Gastrocnemius medialis (tissue), 4 donors: ENCODE measurements at regions not wholly inside any gene's neighbourhood (a gene's known extent, or its start where the extent isn't known, plus 50 kb on each side); places are given as distances from the start of the nearest gene placed in this dataset.
A peak's percentile ranks its signal among the peaks of the same experiment; 100 is the strongest.

ENCODE experiments used
- ATAC-seq, 2 donors: fragments of 150-250 bp; one replicate each; pipeline ENCODE4 v1.9.1; 2016
- DNase-seq, 2 donors: peaks; one replicate each; pipeline ENCODE4 v3.0.0-alpha.2; 2019
- H3K27ac ChIP-seq, 4 donors: fragments of 200-600 bp; sonication (generic); 1 replicate in 1 of 4; 2 replicates in 3 of 4; pipeline ENCODE4 v1.5.1; 2016 to 2018; ENCODE audit warnings: mild to moderate bottlenecking in 2 of 4, moderate library complexity in 1 of 4
- H3K27me3 ChIP-seq, 3 donors: fragments of 200-600 bp; sonication (generic) in 2 of 3; 1 replicate in 1 of 3; 2 replicates in 2 of 3; pipeline versions ENCODE4 v1.5.1 to v1.6.0; 2016 to 2019; ENCODE audit warnings: mild to moderate bottlenecking in 1 of 3, moderate library complexity in 1 of 3
- H3K36me3 ChIP-seq, 2 donors: fragments of 200-600 bp; sonication (generic) in 1 of 2; one replicate each; pipeline ENCODE4 v1.5.1; 2017 to 2018
- H3K4me1 ChIP-seq, 2 donors: fragments of 200-600 bp; sonication (generic) in 1 of 2; one replicate each; pipeline ENCODE4 v1.5.1; 2016 to 2017; ENCODE audit warnings: mild to moderate bottlenecking in 2 of 2
- H3K4me3 ChIP-seq, 4 donors: fragments of 200-600 bp; sonication (generic) in 3 of 4; 1 replicate in 1 of 4; 2 replicates in 3 of 4; pipeline ENCODE4 v1.5.1; 2016 to 2019; ENCODE audit warnings: mild to moderate bottlenecking in 2 of 4
- H3K9me3 ChIP-seq, 3 donors: fragments of 200-600 bp; sonication (generic) in 2 of 3; 1 replicate in 1 of 3; 2 replicates in 2 of 3; pipeline ENCODE4 v1.5.1; 2016 to 2019
- CTCF ChIP-seq, 5 experiments: fragments of 450-650 bp in 3 of 5; fragments of 200-600 bp in 2 of 5; sonication (generic) in 2 of 5; IDR thresholded peaks in 4 of 5; conservative IDR thresholded peaks in 1 of 5; 1 replicate in 4 of 5; 2 replicates in 1 of 5; pipeline ENCODE4 v1.5.1; 2016 to 2019; ENCODE audit warnings: antibody characterized with exemption in 5 of 5, mild to moderate bottlenecking in 3 of 5, moderate library complexity in 3 of 5
- POLR2A ChIP-seq, 2 donors: fragments of 450-650 bp; IDR thresholded peaks; one replicate each; pipeline ENCODE4 v1.6.1; 2017; ENCODE audit warnings: antibody characterized with exemption in 2 of 2, mild to moderate bottlenecking in 2 of 2, moderate library complexity in 2 of 2
- in situ Hi-C, 4 donors: fragments of 200-750 bp; cut with MboI; loops; one replicate each; pipeline versions ENCODE4 v1.15.0 to v1.8.0; 2017; ENCODE audit warnings: low sequenced_read_pairs in 4 of 4
- intact Hi-C: fragments of 100-400 bp; cut with DNase I; formaldehyde crosslinking; loops from one replicate; pipeline ENCODE4 v1.15.1; 2023; ENCODE audit warnings: low total_unique reads

- Histone ChIP-seq H3K27ac (peak overlapping the region in 1 of 4 donors; percentile 85), H3K27me3 (no peaks in the 10 kb centered on the region), H3K36me3 (no peaks in the 10 kb centered on the region), H3K4me1 (no peaks in the 10 kb centered on the region), H3K4me3 (no peak overlapping the region), H3K9me3 (no peaks in the 10 kb centered on the region)
- in situ Hi-C loops: no loop called here
- ATAC-seq (no peak), DNase-seq (no peak)
- TF ChIP-seq CTCF (IDR thresholded peaks at IDR 0.05 in 4 of 5, conservative IDR thresholded peaks at IDR 0.05 in 1 of 5) (no peak), POLR2A (IDR thresholded peaks at IDR 0.05) (no peak)
- intact Hi-C loops: no loop called here
These were observed 220.3 kb upstream of the ATP10A start for GRCh38 chr15:26083457-26083856.

- ATAC-seq (peak; percentile 98), DNase-seq (peak; percentile 91 to 94)
- intact Hi-C loops (no loop called here), in situ Hi-C loops (no loop called here)
- Histone ChIP-seq H3K27me3 (no peaks in the 10 kb centered on the region), H3K4me3 (peak overlapping the region; percentile 83 to 94 (median 88)), H3K4me1 (no peaks in the 10 kb centered on the region), H3K9me3 (no peaks in the 10 kb centered on the region), H3K36me3 (no peaks in the 10 kb centered on the region), H3K27ac (peak overlapping the region; percentile 82 to 88 (median 86))
- peak in 1 of 5 experiments; percentile 14 for TF ChIP-seq CTCF (IDR thresholded peaks at IDR 0.05 in 4 of 5, conservative IDR thresholded peaks at IDR 0.05 in 1 of 5)
- peak; percentile 31 to 72 for TF ChIP-seq POLR2A (IDR thresholded peaks at IDR 0.05)
These were observed 219.3 kb upstream of the ATP10A start for GRCh38 chr15:26082221-26083109.

GRCh38 chr15:26081758-26082220, 218.7 kb upstream of the ATP10A start:
- Histone ChIP-seq H3K36me3 (no peaks in the 10 kb centered on the region), H3K9me3 (no peaks in the 10 kb centered on the region), H3K27ac (peak overlapping the region; percentile 30 to 88 (median 84)), H3K4me3 (peak overlapping the region in 3 of 4 donors; percentile 83 to 94 (median 83)), H3K4me1 (no peaks in the 10 kb centered on the region), H3K27me3 (no peaks in the 10 kb centered on the region)
- ATAC-seq (no peak), DNase-seq (no peak)
- TF ChIP-seq CTCF (IDR thresholded peaks at IDR 0.05 in 4 of 5, conservative IDR thresholded peaks at IDR 0.05 in 1 of 5) (no peak), POLR2A (IDR thresholded peaks at IDR 0.05) (no peak)
- intact Hi-C loops: no loop called here
- in situ Hi-C loops: no loop called here

- in situ Hi-C loops: no loop called here
- no peak for ATAC-seq
These were observed 212.6 kb upstream of the ATP10A start for GRCh38 chr15:26075770-26076169.

More at GRCh38 chr15:26075770-26076169, 212.6 kb upstream of the ATP10A start:
- no peaks in the 10 kb centered on the region for H3K4me1 ChIP-seq
- no peaks in the 10 kb centered on the region for H3K27me3 ChIP-seq
- intact Hi-C loops: no loop called here
- no peaks in the 10 kb centered on the region for H3K36me3 ChIP-seq
- no peak overlapping the region for H3K27ac ChIP-seq
- H3K9me3 ChIP-seq: no peaks in the 10 kb centered on the region
- H3K4me3 ChIP-seq: no peak overlapping the region
- DNase-seq: no peak
- TF ChIP-seq CTCF (IDR thresholded peaks at IDR 0.05 in 4 of 5, conservative IDR thresholded peaks at IDR 0.05 in 1 of 5): no peak
- no peak for TF ChIP-seq POLR2A (IDR thresholded peaks at IDR 0.05)
